HEK293T (cell line): ENCODE measurements at regions not wholly inside any gene's neighbourhood (a gene's known extent, or its start where the extent isn't known, plus 50 kb on each side); places are given as distances from the start of the nearest gene placed in this dataset.

Source experiments
- ELF4 ChIP-seq: fragments of 450-650 bp; IDR thresholded peaks from 2 replicates; pipeline ENCODE4 v1.6.1; 2017; ENCODE audit warnings: antibody characterized with exemption
- FOXK2 ChIP-seq: fragments of 450-650 bp; IDR thresholded peaks from 2 replicates; pipeline ENCODE4 v1.6.1; 2016; ENCODE audit warnings: mild to moderate bottlenecking
- SP1 ChIP-seq: fragments of 450-650 bp; IDR thresholded peaks from 2 replicates; pipeline ENCODE4 v1.6.1; 2017

DNA sequence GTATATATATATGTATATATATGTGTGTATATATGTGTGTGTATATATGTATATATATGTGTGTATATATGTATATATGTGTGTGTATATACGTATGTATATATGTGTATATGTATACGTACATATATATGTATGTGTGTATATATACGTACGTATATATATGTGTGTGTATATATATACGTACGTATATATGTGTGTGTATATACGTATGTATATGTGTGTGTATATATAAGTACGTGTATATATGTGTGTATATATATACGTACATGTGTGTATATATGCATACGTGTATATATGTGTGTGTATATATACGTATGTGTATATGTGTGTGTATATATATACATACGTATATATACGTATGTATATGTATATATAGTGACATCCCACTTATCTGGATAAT lies 154.4 kb downstream of the CDRT15L2 start:
- TF ChIP-seq SP1: no peak
- TF ChIP-seq FOXK2: no peak
- TF ChIP-seq ELF4: no peak
